ENCODE measurements at regions not wholly inside any gene's neighbourhood (a gene's known extent, or its start where the extent isn't known, plus 50 kb on each side); places are given as distances from the start of the nearest gene placed in this dataset.

- Histone ChIP-seq H3K27me3 (ENCODE audit: insufficient read depth, low read length, poor library complexity, severe bottlenecking) (no peaks in the 10 kb centered on the region), H3K4me1 (ENCODE audit: insufficient read depth, low read length, poor library complexity, severe bottlenecking) (peaks cover 49% of the 10 kb centered on the region), H3K9ac (ENCODE audit: low read depth, low read length, poor library complexity, severe bottlenecking) (no peak overlapping the region), H3F3A (ENCODE audit: low read depth) (no peaks in the 10 kb centered on the region), H3K36me3 (ENCODE audit: insufficient read depth, low read length) (no peaks in the 10 kb centered on the region), H3K9me2 (replicated peaks; ENCODE audit: low read depth, low read length) (no peaks in the 10 kb centered on the region), H3K79me2 (ENCODE audit: insufficient read depth, low read length) (no peaks in the 10 kb centered on the region), H3K4me3 (ENCODE audit: low read length, poor library complexity, severe bottlenecking) (no peak overlapping the region), H2AFZ (ENCODE audit: low read length) (peak overlapping the region; percentile 49; the same call in 1 of the 2 replicates), H3K4me2 (ENCODE audit: low read depth, low read length, poor library complexity, severe bottlenecking) (no peak overlapping the region), H3K9me3 (ENCODE audit: insufficient read depth, low read depth, low read length) (no peaks in the 10 kb centered on the region), H4K20me1 (ENCODE audit: insufficient read depth, low read length, poor library complexity, severe bottlenecking) (no peaks in the 10 kb centered on the region)
- TF ChIP-seq CTCF (conservative IDR thresholded peaks at IDR 0.05; ENCODE audit: low read length) (no peak), EZH2phosphoT487 (IDR thresholded peaks at IDR 0.05; ENCODE audit: borderline replicate concordance) (no peak)
Observed at GRCh38 chr15:60130398-60130797, 126.3 kb downstream of the FOXB1 start.

- Histone ChIP-seq H4K20me1 (ENCODE audit: insufficient read depth, low read length, poor library complexity, severe bottlenecking) (no peaks in the 10 kb centered on the region), H3K27me3 (ENCODE audit: insufficient read depth, low read length, poor library complexity, severe bottlenecking) (no peaks in the 10 kb centered on the region), H3K4me3 (ENCODE audit: low read length, poor library complexity, severe bottlenecking) (no peak overlapping the region), H3K9me2 (replicated peaks; ENCODE audit: low read depth, low read length) (no peaks in the 10 kb centered on the region), H3K9ac (ENCODE audit: low read depth, low read length, poor library complexity, severe bottlenecking) (no peak overlapping the region), H3K9me3 (ENCODE audit: insufficient read depth, low read depth, low read length) (no peaks in the 10 kb centered on the region), H3K79me2 (ENCODE audit: insufficient read depth, low read length) (no peaks in the 10 kb centered on the region), H3K4me2 (ENCODE audit: low read depth, low read length, poor library complexity, severe bottlenecking) (no peak overlapping the region), H3K4me1 (ENCODE audit: insufficient read depth, low read length, poor library complexity, severe bottlenecking) (peaks cover 45% of the 10 kb centered on the region), H3F3A (ENCODE audit: low read depth) (no peaks in the 10 kb centered on the region), H3K36me3 (ENCODE audit: insufficient read depth, low read length) (no peaks in the 10 kb centered on the region), H2AFZ (ENCODE audit: low read length) (0 out of 2 replicates have a peak overlapping the region, but pooled peaks have one; percentile 49)
- no peak for TF ChIP-seq CTCF (conservative IDR thresholded peaks at IDR 0.05; ENCODE audit: low read length)
- no peak for TF ChIP-seq EZH2phosphoT487 (IDR thresholded peaks at IDR 0.05; ENCODE audit: borderline replicate concordance)
Observed at GRCh38 chr15:60130821-60131220, 126.7 kb downstream of the FOXB1 start.

- H3K9me3 ChIP-seq (ENCODE audit: insufficient read depth, low read depth, low read length) = no peaks in the 10 kb centered on the region
Observed at GRCh38 chr15:60134609-60135008, 130.5 kb downstream of the FOXB1 start.

More at GRCh38 chr15:60134609-60135008, 130.5 kb downstream of the FOXB1 start:
- Histone ChIP-seq H3K9me2 (replicated peaks; ENCODE audit: low read depth, low read length) (no peaks in the 10 kb centered on the region), H3F3A (ENCODE audit: low read depth) (no peaks in the 10 kb centered on the region), H3K36me3 (ENCODE audit: insufficient read depth, low read length) (no peaks in the 10 kb centered on the region), H3K4me1 (ENCODE audit: insufficient read depth, low read length, poor library complexity, severe bottlenecking) (peaks cover 18% of the 10 kb centered on the region), H2AFZ (ENCODE audit: low read length) (no peak overlapping the region), H3K4me3 (ENCODE audit: low read length, poor library complexity, severe bottlenecking) (no peak overlapping the region), H3K9ac (ENCODE audit: low read depth, low read length, poor library complexity, severe bottlenecking) (no peak overlapping the region), H3K4me2 (ENCODE audit: low read depth, low read length, poor library complexity, severe bottlenecking) (no peak overlapping the region), H3K79me2 (ENCODE audit: insufficient read depth, low read length) (no peaks in the 10 kb centered on the region), H3K27me3 (ENCODE audit: insufficient read depth, low read length, poor library complexity, severe bottlenecking) (no peaks in the 10 kb centered on the region), H4K20me1 (ENCODE audit: insufficient read depth, low read length, poor library complexity, severe bottlenecking) (no peaks in the 10 kb centered on the region)
- TF ChIP-seq CTCF (conservative IDR thresholded peaks at IDR 0.05; ENCODE audit: low read length) (peak; percentile 67), EZH2phosphoT487 (IDR thresholded peaks at IDR 0.05; ENCODE audit: borderline replicate concordance) (no peak)

All from Loucy (cell line).